ENCODE measurements at regions not wholly inside any gene's neighbourhood (a gene's known extent, or its start where the extent isn't known, plus 50 kb on each side); places are given as distances from the start of the nearest gene placed in this dataset.

DNA sequence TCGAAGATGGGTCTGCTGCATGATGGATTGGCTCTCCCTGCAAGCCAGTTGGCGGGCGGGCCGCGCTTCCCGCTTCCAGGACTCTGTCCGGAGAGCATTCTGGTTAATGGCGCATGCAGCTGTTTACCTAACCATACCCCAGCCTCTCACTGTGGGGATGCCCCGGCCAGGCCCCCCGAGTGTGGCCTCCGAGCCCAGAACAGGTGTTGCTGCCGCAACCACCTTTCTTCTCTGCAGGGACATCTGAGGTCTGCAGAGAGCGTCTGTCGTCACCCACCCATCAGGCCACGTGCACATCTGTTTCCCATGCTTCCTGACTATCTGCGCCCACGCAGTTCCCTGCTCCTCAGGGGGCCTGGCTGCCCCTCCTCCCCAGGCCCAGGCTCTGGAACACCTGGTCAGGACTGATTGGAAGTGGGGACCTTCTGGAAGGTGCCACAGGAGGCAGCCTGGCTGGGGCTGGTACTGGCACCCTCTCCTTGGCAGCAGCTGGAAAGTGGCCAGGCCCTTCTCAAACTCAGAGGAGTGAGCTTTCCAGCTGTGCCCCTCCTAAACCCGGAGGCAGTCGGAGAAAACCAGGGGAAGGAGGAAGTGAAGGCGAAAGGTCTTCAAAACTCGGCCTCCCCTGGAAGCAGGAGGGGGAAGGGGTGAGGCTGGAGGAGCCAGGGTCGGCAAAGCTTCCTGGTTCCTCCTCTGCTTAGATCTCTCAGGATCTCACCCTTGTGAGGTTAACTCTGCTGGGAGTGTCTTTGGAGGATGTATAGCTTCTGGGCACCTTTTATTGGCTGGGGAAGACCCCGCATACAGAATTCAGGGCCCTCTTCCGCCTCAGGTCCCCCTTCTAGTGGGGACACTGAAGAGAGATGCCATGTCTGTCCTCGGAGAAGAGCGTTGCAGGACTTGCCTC lies 64.5 kb upstream of the CIBAR2 start:
- DNase-seq, result no peak
- POLR2A ChIA-PET, result no interaction called here
- H3K36me3 Mint-ChIP-seq (ENCODE audit: low read depth), result no peaks in the 10 kb centered on the region
- CTCF ChIA-PET, result interaction anchor here (1.1 kb wide), 1 partner anchor 68 kb away, joined by 3 read pairs; no protein-coding TSS in a partner anchor
- no peak overlapping the region for H3K27ac Mint-ChIP-seq
- no peaks in the 10 kb centered on the region for H3K9me3 Mint-ChIP-seq (ENCODE audit: low read depth)
- intact Hi-C loops (cut with DNase I, micrococcal nuclease), result no loop called here
- peaks cover 1% of the 10 kb centered on the region for H3K4me1 Mint-ChIP-seq
- no peak for ATAC-seq
- H3K4me3 Mint-ChIP-seq, result no peak overlapping the region
- peaks cover 35% of the 10 kb centered on the region for H3K27me3 Mint-ChIP-seq

DNA sequence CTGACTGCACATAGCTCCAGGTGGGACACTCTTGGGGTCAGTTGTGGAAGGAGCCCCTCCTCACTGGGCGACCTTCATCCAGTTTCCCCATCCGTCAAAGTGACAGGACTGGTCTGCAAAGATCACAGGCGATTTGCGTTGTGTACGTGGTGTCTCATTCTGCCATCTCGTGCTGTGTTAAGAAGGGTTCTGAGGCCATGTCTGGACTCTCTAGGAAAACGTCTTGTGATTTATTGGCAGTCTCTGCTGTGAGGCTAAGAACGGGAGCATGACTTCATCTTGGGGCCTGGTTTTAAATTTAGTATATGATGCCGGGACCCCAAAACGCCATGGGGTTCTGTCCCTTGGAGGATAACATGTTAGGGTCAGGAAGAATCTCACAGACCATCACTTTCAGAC lies 65.2 kb upstream of the CIBAR2 start:
- H3K9me3 Mint-ChIP-seq (ENCODE audit: low read depth), result no peaks in the 10 kb centered on the region
- CTCF ChIA-PET, result no interaction called here
- no peak for ATAC-seq
- H3K27ac Mint-ChIP-seq, result no peak overlapping the region
- peaks cover 28% of the 10 kb centered on the region for H3K27me3 Mint-ChIP-seq
- DNase-seq, result no peak
- H3K4me3 Mint-ChIP-seq, result no peak overlapping the region
- no peaks in the 10 kb centered on the region for H3K36me3 Mint-ChIP-seq (ENCODE audit: low read depth)
- H3K4me1 Mint-ChIP-seq, result no peaks in the 10 kb centered on the region
- intact Hi-C loops (cut with DNase I, micrococcal nuclease), result no loop called here
- POLR2A ChIA-PET, result no interaction called here

DNA sequence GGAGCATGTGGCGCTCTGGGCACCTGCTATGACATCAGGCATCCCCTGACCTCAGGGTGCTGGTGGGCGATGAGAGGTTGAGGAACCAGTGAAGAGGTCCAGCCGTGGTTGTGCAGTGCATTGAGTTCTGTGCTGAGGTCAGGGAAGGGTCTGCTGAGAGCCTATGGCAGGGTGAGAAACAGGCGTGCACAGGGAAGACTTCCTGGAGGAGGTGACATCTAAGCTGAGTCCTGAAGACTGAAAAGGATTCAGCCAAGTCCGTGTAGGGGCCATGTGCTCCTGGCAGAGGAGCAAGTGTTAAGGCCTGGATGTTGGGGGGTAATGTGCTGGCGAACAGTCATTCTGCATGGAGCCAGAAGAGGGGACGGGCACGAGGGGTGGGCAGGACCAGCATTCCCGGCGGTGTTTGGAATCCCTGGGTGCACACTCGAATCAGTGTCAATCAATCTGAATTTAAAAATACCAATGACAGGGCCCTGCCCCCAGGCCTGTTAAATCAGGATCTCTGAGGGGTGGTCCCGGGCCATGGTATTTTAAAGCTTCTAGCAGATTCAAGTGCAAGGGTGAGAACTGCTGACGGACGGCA lies 65.8 kb upstream of the CIBAR2 start:
- no peaks in the 10 kb centered on the region for H3K36me3 Mint-ChIP-seq (ENCODE audit: low read depth)
- DNase-seq (no peak), ATAC-seq (no peak)
- H3K27ac Mint-ChIP-seq, result no peak overlapping the region
- no peaks in the 10 kb centered on the region for H3K4me1 Mint-ChIP-seq
- no peak overlapping the region for H3K4me3 Mint-ChIP-seq
- POLR2A ChIA-PET, result no interaction called here
- H3K27me3 Mint-ChIP-seq, result peaks cover 24% of the 10 kb centered on the region
- intact Hi-C loops (cut with DNase I, micrococcal nuclease), result no loop called here
- H3K9me3 Mint-ChIP-seq (ENCODE audit: low read depth), result no peaks in the 10 kb centered on the region
- CTCF ChIA-PET, result no interaction called here

DNA sequence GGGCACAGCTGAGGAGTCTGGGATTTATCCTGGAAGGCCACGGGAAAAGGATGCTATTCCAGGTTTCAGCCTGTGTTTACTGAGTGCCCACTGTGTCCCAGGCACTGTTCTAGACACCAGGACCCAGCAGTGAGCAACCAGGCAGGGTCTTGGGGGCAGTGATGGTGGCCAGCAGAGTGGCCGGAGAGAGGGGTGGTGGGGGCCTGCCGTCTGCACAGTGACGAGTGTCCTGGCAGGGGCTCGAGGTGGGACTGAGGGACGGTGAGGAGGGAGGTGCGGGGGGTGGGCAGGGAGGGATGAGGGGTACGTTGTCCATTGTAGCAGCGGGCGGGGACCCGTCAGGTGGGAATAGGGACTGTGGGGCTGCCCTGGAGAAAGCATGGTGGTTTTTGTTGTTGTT lies 66.3 kb upstream of the CIBAR2 start:
- POLR2A ChIA-PET, result no interaction called here

GRCh38 chr16:85179344-85180046 lies 67.2 kb upstream of the CIBAR2 start:
- ChIA-PET POLR2A (no interaction called here), CTCF (no interaction called here)
- Mint-ChIP-seq H3K27ac (no peak overlapping the region), H3K4me3 (no peak overlapping the region), H3K36me3 (ENCODE audit: low read depth) (no peaks in the 10 kb centered on the region), H3K27me3 (peaks cover 21% of the 10 kb centered on the region), H3K4me1 (no peaks in the 10 kb centered on the region), H3K9me3 (ENCODE audit: low read depth) (no peaks in the 10 kb centered on the region)
- DNase-seq (no peak), ATAC-seq (no peak)
- intact Hi-C loops (cut with DNase I, micrococcal nuclease), result no loop called here

More for the DNA sequence above, 66.3 kb upstream of the CIBAR2 start:
- Mint-ChIP-seq H3K4me1 (no peaks in the 10 kb centered on the region), H3K9me3 (ENCODE audit: low read depth) (no peaks in the 10 kb centered on the region), H3K36me3 (ENCODE audit: low read depth) (no peaks in the 10 kb centered on the region), H3K27ac (no peak overlapping the region), H3K4me3 (no peak overlapping the region), H3K27me3 (peaks cover 21% of the 10 kb centered on the region)
- intact Hi-C loops (cut with DNase I, micrococcal nuclease), result no loop called here
- DNase-seq (no peak), ATAC-seq (no peak)
- CTCF ChIA-PET, result no interaction called here

DNA sequence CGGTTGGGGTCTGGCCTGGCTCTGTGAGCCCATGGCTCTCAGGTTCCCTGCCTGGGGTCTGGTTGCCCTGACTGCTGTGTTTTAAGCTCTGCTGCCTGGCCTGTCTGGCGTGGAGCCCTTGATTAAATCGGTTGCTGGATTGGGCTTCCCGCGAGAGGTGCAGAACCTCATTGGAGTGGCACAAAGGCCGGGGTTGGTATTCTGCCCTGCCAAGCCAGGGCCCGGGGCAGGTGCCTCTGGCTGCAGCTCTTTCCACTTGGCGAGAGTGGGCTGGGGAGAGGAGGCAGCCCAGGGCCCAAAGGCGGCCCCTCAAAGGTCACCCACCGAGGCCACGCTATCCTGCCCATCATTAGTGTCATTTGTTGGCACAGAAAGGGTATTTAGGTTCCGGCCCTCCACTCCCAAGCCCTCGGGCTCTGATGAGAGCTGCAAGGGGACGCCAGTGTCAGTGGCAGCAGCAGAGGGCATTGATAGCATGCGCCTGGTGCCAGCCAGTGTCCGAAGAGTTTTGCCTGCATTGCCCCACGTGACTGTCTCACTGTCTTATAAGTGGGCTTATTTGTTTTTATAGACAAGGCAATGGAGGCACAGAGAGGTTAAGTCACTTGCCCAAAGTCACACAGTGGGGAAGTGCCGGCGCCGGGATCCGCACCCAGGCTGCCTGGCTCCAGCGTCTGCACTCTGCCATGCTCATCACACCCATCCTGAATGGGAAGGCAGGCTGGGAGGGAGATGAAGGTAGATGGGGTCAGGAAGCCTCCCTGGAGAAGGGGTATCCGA lies 68.0 kb upstream of the CIBAR2 start:
- ChIA-PET CTCF (no interaction called here), POLR2A (no interaction called here)
- H3K4me3 Mint-ChIP-seq, result no peak overlapping the region
- H3K9me3 Mint-ChIP-seq (ENCODE audit: low read depth), result no peaks in the 10 kb centered on the region
- no peak for ATAC-seq
- no peaks in the 10 kb centered on the region for H3K4me1 Mint-ChIP-seq
- peaks cover 18% of the 10 kb centered on the region for H3K27me3 Mint-ChIP-seq
- no peaks in the 10 kb centered on the region for H3K36me3 Mint-ChIP-seq (ENCODE audit: low read depth)
- DNase-seq, result no peak
- H3K27ac Mint-ChIP-seq, result no peak overlapping the region
- intact Hi-C loops (cut with DNase I, micrococcal nuclease), result no loop called here

GRCh38 chr16:85180827-85181738 lies 68.8 kb upstream of the CIBAR2 start:
- DNase-seq (no peak), ATAC-seq (no peak)
- CTCF ChIA-PET, result no interaction called here
- POLR2A ChIA-PET, result no interaction called here
- Mint-ChIP-seq H3K27me3 (peaks cover 16% of the 10 kb centered on the region), H3K4me1 (no peaks in the 10 kb centered on the region), H3K27ac (no peak overlapping the region), H3K9me3 (ENCODE audit: low read depth) (no peaks in the 10 kb centered on the region), H3K4me3 (no peak overlapping the region), H3K36me3 (ENCODE audit: low read depth) (no peaks in the 10 kb centered on the region)
- intact Hi-C loops (cut with DNase I, micrococcal nuclease), result no loop called here

- DNase-seq (no peak), ATAC-seq (no peak)
- no peak overlapping the region for H3K27ac Mint-ChIP-seq
- POLR2A ChIA-PET, result no interaction called here
- no peaks in the 10 kb centered on the region for H3K4me1 Mint-ChIP-seq
- H3K27me3 Mint-ChIP-seq, result peaks cover 13% of the 10 kb centered on the region
- intact Hi-C loops (cut with DNase I, micrococcal nuclease), result no loop called here
- H3K9me3 Mint-ChIP-seq (ENCODE audit: low read depth), result no peaks in the 10 kb centered on the region
- no peaks in the 10 kb centered on the region for H3K36me3 Mint-ChIP-seq (ENCODE audit: low read depth)
- H3K4me3 Mint-ChIP-seq, result no peak overlapping the region
- CTCF ChIA-PET, result no interaction called here
Measured at GRCh38 chr16:85181739-85182129, 69.5 kb upstream of the CIBAR2 start.

DNA sequence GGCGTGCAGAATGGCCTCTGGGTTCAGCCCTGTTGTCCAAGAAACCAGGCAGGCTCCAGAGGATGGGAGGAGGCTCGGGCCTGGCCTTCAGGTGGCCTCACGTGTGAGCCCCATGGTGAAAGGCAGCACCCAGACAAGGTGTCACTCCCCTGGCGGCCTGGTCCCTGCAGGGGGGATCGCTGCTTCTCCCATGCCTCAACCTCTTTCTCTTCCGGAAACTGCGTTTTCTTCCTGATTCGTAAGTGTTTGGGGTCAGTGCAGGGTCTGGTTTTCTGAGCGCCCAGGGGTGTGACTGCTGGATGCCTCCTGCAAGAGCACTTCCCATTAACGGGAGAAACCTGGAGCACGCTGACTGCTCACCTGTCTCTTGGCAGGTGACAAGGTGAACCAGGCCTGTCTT lies 70.0 kb upstream of the CIBAR2 start:
- intact Hi-C loops (cut with DNase I, micrococcal nuclease), result no loop called here
- POLR2A ChIA-PET, result no interaction called here
- ATAC-seq, result no peak
- Mint-ChIP-seq H3K9me3 (ENCODE audit: low read depth) (no peaks in the 10 kb centered on the region), H3K27ac (no peak overlapping the region), H3K27me3 (peaks cover 9% of the 10 kb centered on the region), H3K4me3 (no peak overlapping the region), H3K4me1 (no peaks in the 10 kb centered on the region), H3K36me3 (ENCODE audit: low read depth) (no peaks in the 10 kb centered on the region)
- CTCF ChIA-PET, result no interaction called here
- no peak for DNase-seq

GRCh38 chr16:85182774-85183173 lies 70.5 kb upstream of the CIBAR2 start:
- Mint-ChIP-seq H3K36me3 (ENCODE audit: low read depth) (no peaks in the 10 kb centered on the region), H3K9me3 (ENCODE audit: low read depth) (no peaks in the 10 kb centered on the region), H3K4me3 (no peak overlapping the region), H3K27me3 (peaks cover 4% of the 10 kb centered on the region), H3K4me1 (no peaks in the 10 kb centered on the region), H3K27ac (no peak overlapping the region)
- no peak for DNase-seq
- CTCF ChIA-PET, result no interaction called here
- no peak for ATAC-seq
- POLR2A ChIA-PET, result no interaction called here
- intact Hi-C loops (cut with DNase I, micrococcal nuclease), result no loop called here

- Mint-ChIP-seq H3K9me3 (ENCODE audit: low read depth) (no peaks in the 10 kb centered on the region), H3K4me3 (no peak overlapping the region), H3K27me3 (peaks cover 2% of the 10 kb centered on the region), H3K36me3 (ENCODE audit: low read depth) (no peaks in the 10 kb centered on the region), H3K4me1 (no peaks in the 10 kb centered on the region), H3K27ac (no peak overlapping the region)
- intact Hi-C loops (cut with DNase I, micrococcal nuclease), result no loop called here
- ChIA-PET POLR2A (no interaction called here), CTCF (no interaction called here)
- DNase-seq (no peak), ATAC-seq (no peak)
Measured at GRCh38 chr16:85183564-85183963, 71.3 kb upstream of the CIBAR2 start.
